HG02885 (cell line): ENCODE measurements at regions not wholly inside any gene's neighbourhood (a gene's known extent, or its start where the extent isn't known, plus 50 kb on each side); places are given as distances from the start of the nearest gene placed in this dataset.

ENCODE experiments used
- ATAC-seq: cut with Tn5 transposase; IDR thresholded peaks from one replicate; pipeline ENCODE4 v1.9.1; 2021; ENCODE audit warnings: mild to moderate bottlenecking; ENCODE audit not compliant: unreplicated experiment, poor library complexity

GRCh38 chr2:71827973-71828372 is 319.7 kb downstream of the CYP26B1 start:
- ATAC-seq = no peak

- no peak for ATAC-seq
Measured at GRCh38 chr2:71827524-71827901, 320.1 kb downstream of the CYP26B1 start.

- ATAC-seq = no peak
Measured at GRCh38 chr2:71826826-71827523, 320.7 kb downstream of the CYP26B1 start.

GRCh38 chr2:71826299-71826698 is 321.4 kb downstream of the CYP26B1 start:
- no peak for ATAC-seq

DNA sequence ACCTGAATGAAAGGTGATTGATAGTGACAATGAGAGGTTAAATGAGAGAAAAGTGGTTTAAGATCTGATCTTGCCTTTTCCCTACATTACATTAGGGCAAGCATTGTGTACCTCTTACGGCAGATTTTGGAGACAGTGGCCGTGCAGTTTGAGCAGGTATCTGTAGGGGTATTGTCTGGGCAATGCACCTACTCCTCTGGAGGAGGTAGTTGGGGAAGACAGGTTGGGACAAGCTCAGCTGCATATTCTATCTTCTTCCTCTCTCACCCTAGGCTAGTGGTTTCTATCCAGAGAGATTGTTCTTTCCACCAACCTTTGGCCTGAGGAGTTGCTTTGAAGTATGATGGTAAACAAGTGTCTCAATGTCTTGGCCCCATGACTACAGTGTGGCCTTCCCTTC is 323.2 kb downstream of the CYP26B1 start:
- ATAC-seq = no peak

GRCh38 chr2:71823526-71823925 is 324.1 kb downstream of the CYP26B1 start:
- ATAC-seq = no peak

- ATAC-seq = no peak
Measured at GRCh38 chr2:71822463-71822862, 325.2 kb downstream of the CYP26B1 start.

DNA sequence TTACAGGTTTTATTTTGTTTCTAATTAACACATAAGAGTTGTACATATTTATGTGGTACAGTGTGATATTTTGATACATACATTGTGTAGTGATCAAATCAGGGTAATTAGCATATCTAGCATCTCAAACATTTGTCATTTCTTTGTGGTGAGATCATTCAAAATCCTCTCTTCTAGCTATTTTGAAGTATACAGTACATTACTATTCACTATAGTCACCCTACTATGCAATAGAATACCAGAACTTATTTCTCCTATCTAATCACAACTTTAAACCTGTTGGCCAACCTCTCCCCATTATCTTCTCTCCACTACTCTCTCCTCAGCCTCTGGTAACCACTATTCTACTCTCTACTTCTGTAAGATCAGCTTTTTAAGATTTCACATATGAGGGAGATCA is 325.8 kb downstream of the CYP26B1 start:
- no peak for ATAC-seq

GRCh38 chr2:71816815-71817214 is 330.8 kb downstream of the CYP26B1 start:
- no peak for ATAC-seq

GRCh38 chr2:71815701-71816474 is 331.8 kb downstream of the CYP26B1 start:
- ATAC-seq = no peak

GRCh38 chr2:71814885-71815284 is 332.8 kb downstream of the CYP26B1 start:
- no peak for ATAC-seq

DNA sequence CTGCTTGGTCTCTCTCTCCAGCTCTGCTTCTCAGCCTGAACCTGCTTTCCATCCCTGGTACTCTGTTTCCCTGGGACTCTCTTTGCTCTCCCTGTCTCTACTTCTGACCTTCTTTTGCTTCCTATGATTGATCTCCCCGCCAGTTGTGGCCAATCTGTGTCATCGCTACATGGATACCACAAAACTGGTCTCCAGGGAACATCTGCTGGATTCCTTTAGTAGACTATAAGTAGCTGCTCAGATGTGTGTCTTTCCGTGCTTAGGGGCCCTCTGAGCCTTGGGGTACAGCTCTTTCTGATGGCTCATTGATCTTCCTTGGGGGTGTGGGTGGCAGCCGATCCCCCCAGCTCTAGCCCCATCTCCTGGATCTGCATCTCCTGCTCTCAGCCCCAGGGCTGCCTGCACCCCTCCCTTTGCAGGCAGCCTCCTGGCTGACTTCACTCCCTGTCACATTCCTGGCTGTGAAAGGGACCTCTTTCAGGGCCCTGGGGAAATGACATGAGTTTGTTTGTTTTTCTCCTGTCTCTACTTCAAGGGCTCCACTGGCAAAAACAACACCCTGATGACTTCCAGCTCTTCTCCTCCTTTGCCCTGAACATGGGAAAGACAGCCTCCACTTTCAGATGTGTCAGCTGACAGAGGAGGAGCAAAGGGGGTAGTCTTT is 333.7 kb downstream of the CYP26B1 start:
- no peak for ATAC-seq

DNA sequence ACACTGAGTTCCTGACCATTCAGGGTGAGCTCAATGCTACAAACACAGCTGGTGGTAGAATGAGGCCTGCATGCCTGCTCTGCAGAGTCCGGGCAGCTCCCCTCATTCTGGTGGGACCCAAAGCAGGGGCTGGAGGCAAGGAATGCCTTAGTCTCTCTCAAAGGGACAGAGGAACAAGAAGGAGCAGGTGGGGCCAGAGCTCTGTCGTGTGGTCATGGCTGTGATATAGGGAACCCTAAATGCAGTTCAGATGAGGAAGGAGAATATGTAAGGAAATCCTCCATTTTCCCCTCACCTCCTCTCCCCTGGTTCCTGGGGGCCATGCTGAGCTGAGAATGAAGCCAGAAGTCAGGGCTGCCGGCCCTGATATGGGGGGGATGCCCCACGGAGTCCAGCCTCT is 334.3 kb downstream of the CYP26B1 start:
- ATAC-seq = no peak

GRCh38 chr2:71812736-71813135 is 334.9 kb downstream of the CYP26B1 start:
- ATAC-seq = no peak

- ATAC-seq = no peak
Measured at GRCh38 chr2:71811726-71812125, 335.9 kb downstream of the CYP26B1 start.

GRCh38 chr2:71811157-71811556 is 336.5 kb downstream of the CYP26B1 start:
- no peak for ATAC-seq

DNA sequence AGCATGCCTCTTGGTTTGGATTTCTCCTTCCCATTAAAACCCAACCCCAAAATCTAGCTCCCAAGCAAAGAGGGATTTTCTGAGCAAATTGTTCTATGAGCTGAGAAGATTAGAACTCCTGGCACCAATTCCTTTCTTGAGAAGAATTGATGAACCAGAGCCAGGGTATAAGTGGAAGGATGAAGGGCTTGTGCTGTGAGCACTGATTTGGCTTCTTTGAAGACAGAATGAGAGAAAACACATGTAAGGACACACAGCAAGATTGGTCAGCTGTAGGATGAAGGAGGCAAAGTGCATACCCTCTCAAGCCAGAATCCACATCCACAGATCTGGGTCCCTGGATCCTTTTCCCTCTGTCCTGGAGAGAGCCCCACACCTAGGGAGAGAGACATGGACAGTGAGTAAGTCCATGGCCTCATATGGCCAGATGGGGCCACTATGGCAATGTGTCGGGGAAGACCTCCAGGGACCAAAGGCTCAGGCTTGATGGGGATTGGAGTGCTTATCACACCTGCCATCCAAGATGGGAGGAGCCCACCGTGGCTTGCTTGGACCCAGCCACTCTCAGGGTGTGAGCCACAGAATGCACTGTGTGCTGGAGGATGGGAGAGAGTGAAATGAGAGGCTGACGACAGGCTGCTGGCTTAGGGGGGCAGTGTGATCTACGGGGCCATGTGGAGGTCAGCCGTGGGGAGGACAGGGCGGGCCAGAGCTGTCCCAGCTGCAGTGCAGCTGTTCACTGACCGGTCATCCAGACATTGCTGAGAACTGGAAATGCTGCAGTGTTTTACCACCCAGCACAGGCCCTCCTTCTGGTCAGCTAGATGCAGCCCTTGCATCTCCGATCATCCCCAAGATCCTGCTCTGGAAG is 339.8 kb downstream of the CYP26B1 start:
- ATAC-seq = no peak

- ATAC-seq = no peak
Measured at GRCh38 chr2:71806432-71806831, 341.2 kb downstream of the CYP26B1 start.

- ATAC-seq = no peak
Measured at GRCh38 chr2:71804281-71804751, 343.3 kb downstream of the CYP26B1 start.

- no peak for ATAC-seq
Measured at GRCh38 chr2:71803398-71803797, 344.3 kb downstream of the CYP26B1 start.
